Choroid plexus epithelial cell (primary cell): ENCODE measurements at regions not wholly inside any gene's neighbourhood (a gene's known extent, or its start where the extent isn't known, plus 50 kb on each side); places are given as distances from the start of the nearest gene placed in this dataset.

Source experiments
- DNase-seq: peaks from one replicate; pipeline ENCODE4 v3.0.0-alpha.2; 2010; ENCODE audit warnings: low read depth
- H3K4me3 ChIP-seq: 2 replicates; pipeline ENCODE4 v1.5.1; 2011; ENCODE audit warnings: low read depth, mild to moderate bottlenecking, control low read depth, low read length, moderate library complexity
- CTCF ChIP-seq: conservative IDR thresholded peaks from 2 replicates; pipeline ENCODE4 v1.5.1; 2011; ENCODE audit warnings: low read depth, mild to moderate bottlenecking, control low read depth, inconsistent platforms, low read length, moderate library complexity

GRCh38 chr7:55280031-55280454 lies 85.1 kb upstream of the LANCL2 start:
- no peak overlapping the region for H3K4me3 ChIP-seq
- peak; percentile 83 for DNase-seq
- TF ChIP-seq CTCF, result peak; percentile 81

DNA sequence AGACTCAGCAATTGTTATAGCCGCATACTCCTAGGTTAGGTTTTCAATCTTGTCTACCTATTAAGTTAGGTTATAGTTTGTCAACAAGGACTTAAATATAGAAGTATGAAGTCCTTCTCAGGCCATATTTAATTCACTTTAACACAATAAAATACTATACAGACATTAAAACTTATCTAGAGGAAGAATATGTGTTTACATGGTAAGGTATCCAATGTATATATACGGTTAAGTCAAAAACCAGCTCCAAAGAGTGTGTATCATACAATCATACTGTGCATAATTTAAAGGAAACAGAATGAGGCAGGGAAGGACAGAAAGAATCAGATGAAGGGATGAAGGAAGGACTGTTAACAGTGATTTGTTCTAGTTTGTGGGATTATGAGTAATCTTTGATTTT lies 79.5 kb upstream of the LANCL2 start:
- no peak overlapping the region for H3K4me3 ChIP-seq
- no peak for TF ChIP-seq CTCF
- no peak for DNase-seq

- no peak for DNase-seq
- no peak overlapping the region for H3K4me3 ChIP-seq
- TF ChIP-seq CTCF, result no peak
Observed at GRCh38 chr7:55286666-55287065, 78.5 kb upstream of the LANCL2 start.

DNA sequence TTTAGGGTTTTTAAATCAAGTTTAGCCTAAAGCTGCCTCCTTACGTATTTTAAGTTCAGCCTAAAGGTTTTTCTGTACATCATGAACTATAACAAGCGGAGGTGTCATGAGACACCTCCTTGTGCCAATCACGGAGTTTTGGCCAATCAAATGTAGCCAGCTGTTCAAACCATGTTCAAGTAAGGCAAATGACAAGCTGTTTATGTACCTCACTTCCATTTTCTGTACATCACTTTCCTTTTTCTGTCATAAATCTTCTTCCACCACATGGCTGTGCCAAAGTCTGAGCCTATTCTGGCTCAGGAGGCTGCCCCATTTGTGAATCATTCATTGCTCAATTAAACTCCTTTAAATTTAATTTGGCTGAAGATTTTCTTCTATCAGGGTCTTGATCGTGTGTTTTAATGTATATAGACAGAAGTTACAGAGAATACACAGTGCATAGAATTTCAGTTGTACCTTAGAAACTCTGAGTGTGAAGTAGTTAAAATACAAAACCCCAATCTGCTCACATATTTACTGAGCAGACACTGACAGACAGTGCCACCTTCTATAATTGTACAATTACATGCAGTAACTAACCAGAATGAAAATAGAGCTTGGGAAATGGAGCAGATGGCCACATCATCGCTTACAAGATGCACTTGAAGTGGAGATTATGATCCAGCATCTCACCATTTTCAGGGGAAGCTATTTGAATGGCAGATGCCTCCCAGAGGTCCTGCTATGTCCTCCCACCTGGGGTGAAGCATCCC lies 76.9 kb upstream of the LANCL2 start:
- H3K4me3 ChIP-seq, result no peak overlapping the region
- TF ChIP-seq CTCF, result peak; percentile 21
- peak; percentile 19 for DNase-seq

DNA sequence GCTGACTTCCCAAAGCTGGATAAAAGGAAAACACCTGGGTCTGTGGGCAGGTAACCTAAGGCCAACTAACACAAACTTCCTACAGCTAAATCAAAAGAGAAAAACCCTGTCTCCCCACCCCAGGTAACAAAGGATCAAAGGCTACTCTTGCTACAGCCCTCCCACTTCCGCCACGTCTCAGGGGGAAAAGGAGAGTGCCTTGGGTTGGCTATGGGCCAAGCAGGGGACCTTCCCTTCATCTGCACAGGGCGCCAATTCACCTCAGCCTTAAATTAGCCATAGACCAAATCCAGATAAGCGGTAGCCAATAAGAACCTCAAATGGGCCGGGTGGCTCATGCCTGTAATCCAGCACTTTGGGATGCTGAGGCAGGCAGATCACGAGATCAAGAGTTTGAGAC lies 69.1 kb upstream of the LANCL2 start:
- H3K4me3 ChIP-seq, result no peak overlapping the region
- no peak for TF ChIP-seq CTCF
- no peak for DNase-seq

DNA sequence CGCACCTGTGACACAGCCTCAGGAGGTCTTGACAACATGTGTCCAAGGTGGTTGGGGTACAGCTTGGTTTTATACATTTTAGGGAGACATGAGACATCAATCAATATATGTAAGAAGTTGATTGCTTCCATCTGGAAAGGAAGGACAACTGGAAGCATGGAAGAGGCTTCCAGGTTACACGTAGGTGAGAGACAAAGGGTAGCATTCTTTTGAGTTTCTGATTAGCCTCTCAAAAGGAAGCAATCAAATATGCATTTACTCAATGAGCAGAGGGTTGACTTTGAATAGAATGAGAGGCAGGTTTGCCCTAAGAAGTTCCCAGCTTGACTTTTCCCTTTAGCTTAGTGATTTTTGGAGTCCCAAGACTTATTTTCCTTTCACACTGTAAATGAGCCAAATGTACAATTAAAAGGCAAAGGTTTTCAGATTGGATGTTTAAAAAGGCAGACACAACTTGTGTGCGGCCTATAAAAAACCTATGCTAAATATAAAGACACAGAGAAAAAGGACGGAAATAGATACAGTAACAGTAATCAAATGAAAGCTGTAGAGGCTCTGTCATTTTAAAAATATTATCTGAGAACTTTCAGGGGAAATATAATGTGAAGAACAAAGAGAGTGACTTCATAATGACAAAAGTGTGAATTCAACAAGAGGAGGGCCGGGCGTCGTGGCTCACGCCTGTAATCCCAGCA lies 65.7 kb upstream of the LANCL2 start:
- TF ChIP-seq CTCF, result no peak
- no peak overlapping the region for H3K4me3 ChIP-seq
- no peak for DNase-seq

- no peak overlapping the region for H3K4me3 ChIP-seq
- DNase-seq, result no peak
- TF ChIP-seq CTCF, result no peak
Observed at GRCh38 chr7:55303220-55303619, 61.9 kb upstream of the LANCL2 start.
